ENCODE measurements at regions not wholly inside any gene's neighbourhood (a gene's known extent, or its start where the extent isn't known, plus 50 kb on each side); places are given as distances from the start of the nearest gene placed in this dataset.
A peak's percentile ranks its signal among the peaks of the same experiment; 100 is the strongest.

GRCh38 chr2:217006217-217006616 lies 146.4 kb upstream of the TNP1 start:
- H3K4me3 ChIP-seq (ENCODE audit: low read depth in 1 of 2, low read length in 2 of 2) = no peak overlapping the region
- H3K9me3 ChIP-seq (ENCODE audit: insufficient read depth, low read length, severe bottlenecking) = no peaks in the 10 kb centered on the region
- no peaks in the 10 kb centered on the region for H3K79me2 ChIP-seq (ENCODE audit: insufficient read depth, low read length)
- no peaks in the 10 kb centered on the region for H3K36me3 ChIP-seq (ENCODE audit: insufficient read depth, low read length)
- no peak overlapping the region for H3K9ac ChIP-seq (ENCODE audit: low read depth, low read length)
- ATAC-seq (ENCODE audit: insufficient read depth, low read depth) (no peak), DNase-seq (no peak)
- H4K20me1 ChIP-seq (ENCODE audit: insufficient read depth, low read length) = no peaks in the 10 kb centered on the region
- no peak overlapping the region for H2AFZ ChIP-seq (ENCODE audit: low read depth, low read length)
- TF ChIP-seq CTCF (IDR thresholded peaks at IDR 0.05; ENCODE audit: borderline replicate concordance, extremely low read depth, low read length, poor library complexity, severe bottlenecking) = no peak
- no peak overlapping the region for H3K4me2 ChIP-seq (ENCODE audit: insufficient read depth, low read length)
- H3K27me3 ChIP-seq (ENCODE audit: insufficient read depth, low read length, poor library complexity) = peaks cover 4% of the 10 kb centered on the region
- H3K27ac ChIP-seq (ENCODE audit: low read length) = no peak overlapping the region
- H3K4me1 ChIP-seq (ENCODE audit: insufficient read depth, low read length) = no peaks in the 10 kb centered on the region

GRCh38 chr2:217004656-217005055 lies 144.8 kb upstream of the TNP1 start:
- no peak overlapping the region for H2AFZ ChIP-seq (ENCODE audit: low read depth, low read length)
- DNase-seq (no peak), ATAC-seq (ENCODE audit: insufficient read depth, low read depth) (no peak)
- no peak overlapping the region for H3K27ac ChIP-seq (ENCODE audit: low read length)
- H3K27me3 ChIP-seq (ENCODE audit: insufficient read depth, low read length, poor library complexity) = peaks cover 4% of the 10 kb centered on the region
- no peaks in the 10 kb centered on the region for H3K79me2 ChIP-seq (ENCODE audit: insufficient read depth, low read length)
- H3K4me1 ChIP-seq (ENCODE audit: insufficient read depth, low read length) = no peaks in the 10 kb centered on the region
- no peaks in the 10 kb centered on the region for H4K20me1 ChIP-seq (ENCODE audit: insufficient read depth, low read length)
- H3K9me3 ChIP-seq (ENCODE audit: insufficient read depth, low read length, severe bottlenecking) = no peaks in the 10 kb centered on the region
- H3K4me3 ChIP-seq (ENCODE audit: low read depth in 1 of 2, low read length in 2 of 2) = no peak overlapping the region
- no peaks in the 10 kb centered on the region for H3K36me3 ChIP-seq (ENCODE audit: insufficient read depth, low read length)
- no peak overlapping the region for H3K9ac ChIP-seq (ENCODE audit: low read depth, low read length)
- no peak for TF ChIP-seq EZH2 (IDR thresholded peaks at IDR 0.05; ENCODE audit: borderline replicate concordance, low read depth, low read length, severe bottlenecking)
- no peak overlapping the region for H3K4me2 ChIP-seq (ENCODE audit: insufficient read depth, low read length)

- no peak for ATAC-seq (ENCODE audit: insufficient read depth, low read depth)
- no peak overlapping the region for H2AFZ ChIP-seq (ENCODE audit: low read depth, low read length)
These were observed 141.9 kb upstream of the TNP1 start for GRCh38 chr2:217001740-217002139.

GRCh38 chr2:217000406-217000805 lies 140.5 kb upstream of the TNP1 start:
- no peak for ATAC-seq (ENCODE audit: insufficient read depth, low read depth)
- H3K36me3 ChIP-seq (ENCODE audit: insufficient read depth, low read length) = no peaks in the 10 kb centered on the region
- H3K9me3 ChIP-seq (ENCODE audit: insufficient read depth, low read length, severe bottlenecking) = no peaks in the 10 kb centered on the region
- H3K79me2 ChIP-seq (ENCODE audit: insufficient read depth, low read length) = no peaks in the 10 kb centered on the region
- H3K4me3 ChIP-seq (ENCODE audit: low read depth in 1 of 2, low read length in 2 of 2) = no peak overlapping the region
- no peak overlapping the region for H2AFZ ChIP-seq (ENCODE audit: low read depth, low read length)
- H3K9ac ChIP-seq (ENCODE audit: low read depth, low read length) = no peak overlapping the region
- DNase-seq = no peak
- H3K27me3 ChIP-seq (ENCODE audit: insufficient read depth, low read length, poor library complexity) = peaks cover 8% of the 10 kb centered on the region
- TF ChIP-seq CTCF (IDR thresholded peaks at IDR 0.05; ENCODE audit: borderline replicate concordance, extremely low read depth, low read length, poor library complexity, severe bottlenecking) (peak; percentile 12), EZH2 (IDR thresholded peaks at IDR 0.05; ENCODE audit: borderline replicate concordance, low read depth, low read length, severe bottlenecking) (no peak)
- H3K4me1 ChIP-seq (ENCODE audit: insufficient read depth, low read length) = no peaks in the 10 kb centered on the region
- no peak overlapping the region for H3K4me2 ChIP-seq (ENCODE audit: insufficient read depth, low read length)
- H4K20me1 ChIP-seq (ENCODE audit: insufficient read depth, low read length) = no peaks in the 10 kb centered on the region
- H3K27ac ChIP-seq (ENCODE audit: low read length) = no peak overlapping the region

More at GRCh38 chr2:217001740-217002139, 141.9 kb upstream of the TNP1 start:
- no peak overlapping the region for H3K4me2 ChIP-seq (ENCODE audit: insufficient read depth, low read length)
- H3K27ac ChIP-seq (ENCODE audit: low read length) = no peak overlapping the region
- H4K20me1 ChIP-seq (ENCODE audit: insufficient read depth, low read length) = no peaks in the 10 kb centered on the region
- H3K79me2 ChIP-seq (ENCODE audit: insufficient read depth, low read length) = no peaks in the 10 kb centered on the region
- H3K27me3 ChIP-seq (ENCODE audit: insufficient read depth, low read length, poor library complexity) = peaks cover 4% of the 10 kb centered on the region
- H3K4me3 ChIP-seq (ENCODE audit: low read depth in 1 of 2, low read length in 2 of 2) = no peak overlapping the region
- no peaks in the 10 kb centered on the region for H3K9me3 ChIP-seq (ENCODE audit: insufficient read depth, low read length, severe bottlenecking)
- no peaks in the 10 kb centered on the region for H3K36me3 ChIP-seq (ENCODE audit: insufficient read depth, low read length)
- no peak for DNase-seq
- H3K4me1 ChIP-seq (ENCODE audit: insufficient read depth, low read length) = no peaks in the 10 kb centered on the region
- TF ChIP-seq EZH2 (IDR thresholded peaks at IDR 0.05; ENCODE audit: borderline replicate concordance, low read depth, low read length, severe bottlenecking) (no peak), CTCF (IDR thresholded peaks at IDR 0.05; ENCODE audit: borderline replicate concordance, extremely low read depth, low read length, poor library complexity, severe bottlenecking) (no peak)
- no peak overlapping the region for H3K9ac ChIP-seq (ENCODE audit: low read depth, low read length)
